ENCODE measurements at regions not wholly inside any gene's neighbourhood (a gene's known extent, or its start where the extent isn't known, plus 50 kb on each side); places are given as distances from the start of the nearest gene placed in this dataset.

GRCh38 chr4:133597251-133597650, 448.2 kb downstream of the PCDH10 start:
- TF ChIP-seq, protein P1, sequence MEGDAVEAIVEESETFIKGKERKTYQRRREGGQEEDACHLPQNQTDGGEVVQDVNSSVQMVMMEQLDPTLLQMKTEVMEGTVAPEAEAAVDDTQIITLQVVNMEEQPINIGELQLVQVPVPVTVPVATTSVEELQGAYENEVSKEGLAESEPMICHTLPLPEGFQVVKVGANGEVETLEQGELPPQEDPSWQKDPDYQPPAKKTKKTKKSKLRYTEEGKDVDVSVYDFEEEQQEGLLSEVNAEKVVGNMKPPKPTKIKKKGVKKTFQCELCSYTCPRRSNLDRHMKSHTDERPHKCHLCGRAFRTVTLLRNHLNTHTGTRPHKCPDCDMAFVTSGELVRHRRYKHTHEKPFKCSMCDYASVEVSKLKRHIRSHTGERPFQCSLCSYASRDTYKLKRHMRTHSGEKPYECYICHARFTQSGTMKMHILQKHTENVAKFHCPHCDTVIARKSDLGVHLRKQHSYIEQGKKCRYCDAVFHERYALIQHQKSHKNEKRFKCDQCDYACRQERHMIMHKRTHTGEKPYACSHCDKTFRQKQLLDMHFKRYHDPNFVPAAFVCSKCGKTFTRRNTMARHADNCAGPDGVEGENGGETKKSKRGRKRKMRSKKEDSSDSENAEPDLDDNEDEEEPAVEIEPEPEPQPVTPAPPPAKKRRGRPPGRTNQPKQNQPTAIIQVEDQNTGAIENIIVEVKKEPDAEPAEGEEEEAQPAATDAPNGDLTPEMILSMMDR (IDR thresholded peaks at IDR 0.05 in 8 of 11, conservative IDR thresholded peaks at IDR 0.05 in 3 of 11): no peak
- TF ChIP-seq POLR2AphosphoS5 (IDR thresholded peaks at IDR 0.05) (no peak), POLR2A (IDR thresholded peaks at IDR 0.05) (no peak)
